SJCRH30 (cell line): ENCODE measurements at regions not wholly inside any gene's neighbourhood (a gene's known extent, or its start where the extent isn't known, plus 50 kb on each side); places are given as distances from the start of the nearest gene placed in this dataset.
A peak's percentile ranks its signal among the peaks of the same experiment; 100 is the strongest.

ENCODE experiments used
- DNase-seq, 2 experiments: peaks; one replicate each; pipeline ENCODE4 v3.0.0-alpha.2; 2015 to 2020
- H3K27ac ChIP-seq: fragments of 250-450 bp; sonication (Bioruptor Pico); 2 replicates; pipeline ENCODE4 v1.5.1; 2020; ENCODE audit warnings: mild to moderate bottlenecking, moderate library complexity
- H3K27me3 ChIP-seq: fragments of 250-450 bp; sonication (Bioruptor Pico); 2 replicates; pipeline ENCODE4 v1.5.1; 2020; ENCODE audit warnings: mild to moderate bottlenecking, moderate library complexity
- H3K36me3 ChIP-seq: fragments of 250-450 bp; sonication (Bioruptor Pico); 2 replicates; pipeline ENCODE4 v1.5.1; 2020; ENCODE audit warnings: mild to moderate bottlenecking, moderate library complexity
- H3K4me1 ChIP-seq: fragments of 250-450 bp; sonication (Bioruptor Pico); 2 replicates; pipeline ENCODE4 v1.5.1; 2020; ENCODE audit warnings: mild to moderate bottlenecking, moderate library complexity
- H3K4me3 ChIP-seq: fragments of 250-450 bp; sonication (Bioruptor Pico); 2 replicates; pipeline ENCODE4 v1.5.1; 2020; ENCODE audit warnings: mild to moderate bottlenecking, moderate library complexity
- H3K9me3 ChIP-seq: fragments of 250-450 bp; sonication (Bioruptor Pico); replicated peaks from 2 replicates; pipeline ENCODE4 v1.5.1; 2020; ENCODE audit warnings: mild to moderate bottlenecking, moderate library complexity

DNA sequence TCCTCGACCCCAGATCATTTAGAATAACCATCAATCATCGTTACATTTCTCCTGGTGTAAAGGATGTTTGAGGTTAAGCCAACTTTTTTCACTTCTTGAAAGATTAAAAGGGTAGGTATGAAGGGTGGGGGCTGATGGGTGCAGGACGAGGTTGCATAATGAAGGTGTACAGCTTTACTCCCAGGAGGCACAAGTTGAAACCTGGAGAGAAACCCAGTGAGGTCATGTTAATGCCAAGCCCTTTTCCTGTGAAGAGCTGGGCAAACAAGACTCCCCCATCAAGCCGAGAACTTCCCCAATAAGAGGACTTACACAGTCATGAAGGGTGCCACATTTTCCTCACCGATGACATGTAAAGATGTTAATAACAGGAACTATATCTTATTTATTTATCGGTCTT lies 84.3 kb downstream of the FZD10 start:
- H3K4me3 ChIP-seq, result no peak overlapping the region
- no peak overlapping the region for H3K27ac ChIP-seq
- H3K36me3 ChIP-seq, result no peaks in the 10 kb centered on the region
- no peaks in the 10 kb centered on the region for H3K27me3 ChIP-seq
- no peak for DNase-seq
- no peaks in the 10 kb centered on the region for H3K9me3 ChIP-seq
- no peaks in the 10 kb centered on the region for H3K4me1 ChIP-seq

DNA sequence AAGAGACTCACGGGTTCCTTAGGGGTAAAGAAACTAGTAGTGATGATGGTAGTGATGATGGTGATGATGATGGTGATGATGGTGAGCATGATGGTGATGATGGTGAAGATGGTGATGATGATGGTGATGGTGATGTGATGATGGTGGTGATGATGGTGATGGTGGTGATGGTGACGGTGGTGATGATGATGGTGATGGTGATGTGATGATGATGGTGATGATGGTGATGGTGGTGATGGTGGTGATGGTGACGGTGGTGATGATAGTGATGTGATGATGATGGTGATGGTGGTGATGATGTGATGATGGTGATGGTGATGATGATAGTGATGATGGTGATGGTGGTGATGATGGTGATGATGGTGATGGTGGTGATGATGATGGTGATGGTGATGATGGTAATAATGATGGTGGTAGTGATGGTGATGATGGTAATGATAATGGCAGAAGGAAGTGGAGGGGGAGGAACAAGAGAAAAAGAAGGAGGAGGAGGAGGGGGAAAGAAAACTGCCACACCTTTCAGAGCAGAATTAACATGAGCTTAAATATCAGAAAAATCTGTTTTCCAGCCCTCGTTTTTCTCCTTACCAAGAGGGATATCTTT lies 85.5 kb downstream of the FZD10 start:
- no peaks in the 10 kb centered on the region for H3K36me3 ChIP-seq
- H3K4me1 ChIP-seq, result no peaks in the 10 kb centered on the region
- DNase-seq, result no peak

DNA sequence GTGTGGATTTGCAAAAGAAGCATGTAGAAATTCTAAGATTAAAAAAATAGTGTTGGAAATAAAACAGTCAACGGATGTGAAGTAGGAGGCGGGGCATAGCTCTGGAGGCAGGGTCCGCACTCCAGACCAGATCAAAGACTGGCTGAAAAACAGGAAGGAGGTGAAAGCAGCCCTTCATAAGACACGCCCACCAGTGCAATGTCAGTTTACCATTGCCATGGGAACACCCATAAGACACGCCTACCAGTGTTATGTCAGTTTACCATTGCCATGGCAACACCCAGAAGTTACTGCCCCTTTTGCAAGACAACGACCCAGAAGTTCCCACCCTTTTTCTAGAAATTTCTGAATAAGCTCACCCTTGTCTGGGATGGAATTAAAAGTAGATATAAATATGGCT lies 87.1 kb downstream of the FZD10 start:
- Histone ChIP-seq H3K4me3 (no peak overlapping the region), H3K27ac (no peak overlapping the region), H3K9me3 (no peaks in the 10 kb centered on the region), H3K4me1 (no peaks in the 10 kb centered on the region), H3K27me3 (no peaks in the 10 kb centered on the region), H3K36me3 (no peaks in the 10 kb centered on the region)
- DNase-seq, result no peak

More for the DNA sequence above, 85.5 kb downstream of the FZD10 start:
- H3K27ac ChIP-seq, result no peak overlapping the region
- no peaks in the 10 kb centered on the region for H3K9me3 ChIP-seq
- no peaks in the 10 kb centered on the region for H3K27me3 ChIP-seq
- no peak overlapping the region for H3K4me3 ChIP-seq

DNA sequence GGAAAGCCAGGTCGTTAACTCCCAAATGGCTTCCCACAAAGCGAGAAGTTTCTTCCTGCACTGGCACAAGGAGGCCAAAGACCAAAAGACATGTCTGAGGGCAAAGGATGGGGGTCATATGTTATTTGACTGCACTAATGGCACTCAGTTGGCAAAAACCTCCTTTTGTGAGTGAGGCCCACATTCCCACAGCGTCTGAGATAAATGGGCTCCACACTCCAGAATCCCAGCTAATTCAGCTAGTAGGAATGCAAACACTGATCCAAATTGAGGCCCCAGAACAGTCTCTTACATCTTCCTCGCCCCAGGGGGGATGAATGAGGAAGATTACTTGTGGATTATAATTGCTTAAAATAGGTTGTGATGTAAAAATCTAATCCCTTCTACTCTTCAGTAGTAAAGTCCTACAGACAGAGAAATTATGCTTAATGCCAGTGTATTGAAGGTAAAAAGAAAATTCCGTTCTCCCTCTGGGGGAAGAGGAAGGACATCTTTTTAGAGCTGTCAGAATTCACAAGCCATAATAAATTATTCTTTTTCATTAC lies 86.4 kb upstream of the PIWIL1 start:
- DNase-seq, result no peak
- Histone ChIP-seq H3K36me3 (no peaks in the 10 kb centered on the region), H3K4me3 (no peak overlapping the region), H3K4me1 (no peaks in the 10 kb centered on the region), H3K9me3 (no peaks in the 10 kb centered on the region), H3K27ac (no peak overlapping the region), H3K27me3 (no peaks in the 10 kb centered on the region)

DNA sequence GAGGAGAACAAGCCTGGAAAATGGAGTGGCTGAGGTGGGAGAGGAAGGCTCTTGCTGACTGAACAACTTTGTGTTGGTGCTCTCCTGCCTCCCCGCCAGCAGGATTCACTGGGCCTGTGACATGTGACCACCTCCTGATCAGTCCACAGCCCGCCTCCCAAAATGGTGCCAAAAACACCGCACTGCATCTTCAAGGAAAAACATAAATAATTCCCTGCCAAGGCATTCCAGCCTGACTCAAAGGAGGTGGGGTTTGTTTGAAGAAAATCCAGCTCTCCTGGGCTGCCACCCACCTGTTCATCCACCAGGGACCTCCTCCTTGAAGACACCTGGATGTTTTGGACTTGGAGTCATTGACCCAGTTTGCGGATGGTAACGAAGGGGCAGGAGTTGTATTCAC lies 83.8 kb upstream of the PIWIL1 start:
- no peaks in the 10 kb centered on the region for H3K9me3 ChIP-seq
- no peak for DNase-seq
- no peaks in the 10 kb centered on the region for H3K36me3 ChIP-seq
- no peak overlapping the region for H3K4me3 ChIP-seq
- H3K27me3 ChIP-seq, result no peaks in the 10 kb centered on the region
- no peak overlapping the region for H3K27ac ChIP-seq
- no peaks in the 10 kb centered on the region for H3K4me1 ChIP-seq

DNA sequence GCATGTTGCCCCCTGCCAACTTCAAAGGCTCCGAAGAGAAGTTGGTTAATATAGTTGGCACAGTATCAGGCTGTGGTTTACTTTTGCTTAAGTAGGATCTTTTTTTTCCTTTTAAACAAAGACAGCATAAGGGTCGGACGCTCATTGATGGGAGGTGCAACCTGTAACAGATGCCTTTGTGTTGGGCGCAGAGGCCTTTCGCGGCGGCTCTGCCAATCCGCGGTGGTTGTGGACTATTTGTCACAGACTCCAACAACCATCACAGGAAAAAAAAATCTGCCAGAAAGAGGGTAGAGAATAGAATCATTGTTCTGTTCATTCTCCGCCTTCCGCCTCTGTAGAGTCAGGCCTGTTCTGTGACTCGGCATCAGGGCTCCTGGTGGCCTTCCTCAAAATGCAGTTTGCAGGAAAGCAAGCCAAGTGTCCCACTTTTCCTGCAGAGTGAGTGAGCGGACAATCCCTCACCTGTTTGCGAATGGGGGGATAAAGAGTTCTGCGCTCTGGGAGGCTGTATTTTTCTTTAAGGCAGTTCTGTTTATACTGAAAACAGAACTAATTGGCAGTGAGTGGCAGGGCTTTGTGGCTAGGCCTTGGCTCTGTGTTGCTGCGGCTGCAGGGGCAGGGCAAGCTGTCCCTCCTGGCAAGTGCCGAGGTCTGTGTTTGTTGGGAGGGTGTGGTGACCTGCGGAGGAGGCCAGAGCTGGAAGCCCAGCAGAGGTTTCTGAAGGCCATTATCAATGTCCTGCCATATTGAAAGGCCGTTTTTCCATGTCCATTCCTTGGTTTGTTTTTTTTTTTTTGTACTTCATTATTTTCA lies 83.0 kb upstream of the PIWIL1 start:
- DNase-seq, result no peak
- no peaks in the 10 kb centered on the region for H3K9me3 ChIP-seq
- no peaks in the 10 kb centered on the region for H3K27me3 ChIP-seq
- H3K4me3 ChIP-seq, result no peak overlapping the region
- no peaks in the 10 kb centered on the region for H3K4me1 ChIP-seq
- H3K36me3 ChIP-seq, result no peaks in the 10 kb centered on the region
- no peak overlapping the region for H3K27ac ChIP-seq

DNA sequence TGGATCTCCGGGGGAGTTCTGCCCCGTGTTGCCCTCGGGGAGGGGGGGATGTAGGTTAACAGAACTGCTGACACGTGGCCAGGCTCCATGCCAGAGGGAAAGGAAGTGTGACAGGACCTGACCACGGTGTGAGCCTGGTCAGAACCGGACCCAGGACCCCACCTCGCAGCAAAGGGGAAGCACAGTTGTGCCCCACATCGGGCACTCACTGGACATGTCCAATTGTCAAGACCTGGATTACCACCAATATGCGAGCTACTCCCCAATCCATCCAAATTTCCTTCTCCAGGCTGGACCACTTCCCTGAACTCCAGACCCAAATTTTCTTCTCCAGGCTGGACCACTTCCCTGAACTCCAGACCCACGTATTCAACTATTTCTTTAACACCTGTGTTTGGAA lies 78.8 kb upstream of the PIWIL1 start:
- H3K27ac ChIP-seq, result no peak overlapping the region
- H3K36me3 ChIP-seq, result no peaks in the 10 kb centered on the region
- no peak for DNase-seq
- no peak overlapping the region for H3K4me3 ChIP-seq
- H3K9me3 ChIP-seq, result no peaks in the 10 kb centered on the region
- no peaks in the 10 kb centered on the region for H3K27me3 ChIP-seq
- H3K4me1 ChIP-seq, result no peaks in the 10 kb centered on the region

DNA sequence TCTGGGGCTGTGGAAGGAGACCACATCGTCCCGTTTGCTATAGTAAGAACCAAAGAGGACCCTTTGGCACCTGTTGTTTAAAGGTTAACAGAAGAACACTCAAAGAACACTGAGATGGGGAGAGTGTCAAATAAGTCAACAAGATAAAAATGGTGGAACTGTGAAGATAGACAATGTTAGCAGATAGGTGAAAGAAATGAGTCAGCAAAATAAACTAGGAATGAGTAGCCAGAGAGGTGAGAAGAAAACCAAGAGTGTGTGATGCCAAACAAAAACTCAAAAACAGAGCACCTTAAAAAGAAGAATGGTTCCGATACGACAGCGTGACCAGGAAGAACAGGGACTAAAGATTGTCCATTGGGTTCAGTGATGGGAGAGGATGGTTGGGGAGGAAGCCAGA lies 74.7 kb upstream of the PIWIL1 start:
- Histone ChIP-seq H3K9me3 (no peaks in the 10 kb centered on the region), H3K36me3 (no peaks in the 10 kb centered on the region), H3K4me3 (no peak overlapping the region), H3K27ac (no peak overlapping the region), H3K27me3 (no peaks in the 10 kb centered on the region), H3K4me1 (no peaks in the 10 kb centered on the region)
- DNase-seq, result no peak

DNA sequence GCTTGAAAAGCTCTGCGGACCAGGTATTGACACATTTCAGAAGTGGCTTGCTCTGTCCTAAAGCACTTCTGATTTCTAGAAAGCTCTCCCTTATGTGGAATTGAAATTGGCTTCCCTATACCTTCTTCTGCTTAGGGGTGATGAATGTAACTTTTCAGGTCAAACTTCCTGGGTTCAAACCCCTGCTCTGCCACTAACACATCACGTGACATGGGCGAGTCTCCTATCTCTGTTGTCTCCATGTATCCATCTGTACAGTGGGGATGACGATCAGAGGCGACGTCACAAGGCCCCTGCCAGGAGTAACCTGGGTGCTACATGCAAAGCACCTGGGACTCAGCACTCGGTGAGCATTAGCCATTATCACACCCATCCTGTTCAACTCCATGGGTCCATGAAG lies 73.7 kb upstream of the PIWIL1 start:
- H3K4me1 ChIP-seq, result no peaks in the 10 kb centered on the region
- H3K36me3 ChIP-seq, result no peaks in the 10 kb centered on the region
- no peak overlapping the region for H3K27ac ChIP-seq
- DNase-seq, result no peak
- H3K27me3 ChIP-seq, result no peaks in the 10 kb centered on the region
- H3K9me3 ChIP-seq, result no peaks in the 10 kb centered on the region
- no peak overlapping the region for H3K4me3 ChIP-seq

DNA sequence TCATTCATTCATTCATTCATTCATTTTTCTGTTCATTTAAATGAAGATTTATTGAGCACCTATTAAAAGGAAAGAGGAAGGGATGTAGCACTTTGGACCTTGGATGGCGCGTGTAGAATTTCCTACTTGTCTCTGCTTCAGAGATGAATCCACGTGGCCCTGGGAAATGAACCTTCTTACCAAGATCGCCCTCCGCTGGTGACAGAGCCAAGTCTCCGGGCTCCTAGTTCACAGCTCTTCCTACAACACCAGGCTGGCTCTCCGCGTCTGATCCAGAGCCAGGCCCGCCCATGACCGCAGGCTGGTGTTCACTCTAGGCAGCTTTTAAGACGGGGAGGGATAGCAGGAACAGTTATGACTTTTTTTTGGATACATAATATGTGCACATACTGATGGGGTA lies 70.9 kb upstream of the PIWIL1 start:
- H3K4me1 ChIP-seq, result no peaks in the 10 kb centered on the region
- no peak for DNase-seq

DNA sequence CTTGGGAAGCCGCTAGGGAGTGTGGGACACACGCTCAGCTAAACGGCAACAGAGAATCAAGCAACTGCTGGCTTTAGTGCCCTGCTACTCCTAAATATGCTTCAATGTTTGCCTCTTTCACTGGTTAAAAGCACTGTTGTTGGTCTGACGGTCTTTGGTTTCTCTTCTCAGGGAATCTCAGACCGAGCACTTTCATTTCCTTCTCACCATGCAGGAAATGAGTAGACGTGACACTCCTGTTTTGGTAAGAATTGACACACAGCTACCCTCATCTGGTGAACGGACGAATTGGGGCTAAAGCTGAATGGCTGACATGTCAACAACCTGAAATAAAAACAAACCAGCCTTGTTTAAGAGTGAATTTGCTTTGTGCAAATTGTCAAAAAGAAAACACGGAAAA lies 57.5 kb upstream of the PIWIL1 start:
- Histone ChIP-seq H3K36me3 (no peaks in the 10 kb centered on the region), H3K9me3 (no peaks in the 10 kb centered on the region), H3K4me1 (no peaks in the 10 kb centered on the region), H3K27me3 (no peaks in the 10 kb centered on the region), H3K27ac (no peak overlapping the region), H3K4me3 (no peak overlapping the region)
- DNase-seq, result no peak

More for the DNA sequence above, 70.9 kb upstream of the PIWIL1 start:
- H3K27me3 ChIP-seq, result no peaks in the 10 kb centered on the region
- H3K27ac ChIP-seq, result no peak overlapping the region
- no peak overlapping the region for H3K4me3 ChIP-seq
- no peaks in the 10 kb centered on the region for H3K9me3 ChIP-seq
- H3K36me3 ChIP-seq, result no peaks in the 10 kb centered on the region

DNA sequence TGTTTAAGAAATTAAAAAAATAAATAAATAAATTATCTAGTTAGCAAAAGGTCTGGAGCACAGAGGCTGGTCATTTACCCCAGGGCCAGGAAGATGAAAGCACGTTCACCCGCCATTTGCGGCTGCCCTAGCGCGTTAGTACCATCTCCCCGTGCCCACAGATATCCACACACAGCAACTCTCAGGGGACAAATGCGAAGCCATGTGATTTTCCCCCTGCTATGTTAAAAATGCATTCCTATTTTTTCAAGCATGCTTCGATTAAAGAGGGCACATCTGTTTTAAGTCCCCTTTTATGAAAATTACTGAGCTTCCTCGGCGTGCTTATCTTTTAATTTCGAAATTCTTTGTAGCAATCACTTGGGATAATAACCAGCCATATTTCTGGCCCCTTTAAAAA lies 56.9 kb upstream of the PIWIL1 start:
- DNase-seq, result no peak

DNA sequence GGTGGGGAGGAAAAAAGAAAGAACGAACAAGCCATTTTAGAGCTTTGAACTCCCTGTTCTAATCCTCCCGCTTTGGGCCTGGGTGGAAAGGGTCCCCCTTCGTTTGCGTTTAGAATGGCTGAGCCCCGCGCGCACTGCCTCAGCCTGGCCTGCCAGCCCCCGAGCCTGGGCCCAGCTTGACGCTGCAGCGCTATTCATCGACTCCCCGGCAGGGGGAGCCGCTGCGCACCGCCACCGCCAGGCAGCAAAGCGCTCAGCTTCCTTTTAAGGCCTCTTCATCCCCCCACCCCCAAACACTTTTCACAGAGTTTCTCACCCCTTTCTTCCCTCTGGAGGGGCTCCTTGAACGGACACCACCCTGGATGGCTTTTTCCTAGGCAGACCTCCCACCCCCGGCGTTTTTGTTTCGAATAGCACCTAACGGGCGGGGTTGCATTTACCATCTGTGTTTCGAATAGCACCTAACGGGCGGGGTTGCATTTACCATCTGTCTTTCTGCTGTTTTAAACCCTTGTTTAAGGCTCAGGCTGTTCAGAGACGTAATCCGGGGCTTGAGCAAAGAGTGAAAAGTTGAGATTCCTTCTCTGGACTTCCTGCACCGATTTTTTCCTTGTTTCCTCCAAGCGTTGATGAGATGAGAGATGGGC lies 56.4 kb upstream of the PIWIL1 start:
- Histone ChIP-seq H3K4me1 (no peaks in the 10 kb centered on the region), H3K27ac (no peak overlapping the region)
- DNase-seq, result peak in 1 of 2 experiments; percentile 1

More for the DNA sequence above, 56.9 kb upstream of the PIWIL1 start:
- no peaks in the 10 kb centered on the region for H3K27me3 ChIP-seq
- H3K4me1 ChIP-seq, result no peaks in the 10 kb centered on the region
- no peaks in the 10 kb centered on the region for H3K36me3 ChIP-seq
- no peak overlapping the region for H3K4me3 ChIP-seq
- H3K9me3 ChIP-seq, result no peaks in the 10 kb centered on the region
- H3K27ac ChIP-seq, result no peak overlapping the region

DNA sequence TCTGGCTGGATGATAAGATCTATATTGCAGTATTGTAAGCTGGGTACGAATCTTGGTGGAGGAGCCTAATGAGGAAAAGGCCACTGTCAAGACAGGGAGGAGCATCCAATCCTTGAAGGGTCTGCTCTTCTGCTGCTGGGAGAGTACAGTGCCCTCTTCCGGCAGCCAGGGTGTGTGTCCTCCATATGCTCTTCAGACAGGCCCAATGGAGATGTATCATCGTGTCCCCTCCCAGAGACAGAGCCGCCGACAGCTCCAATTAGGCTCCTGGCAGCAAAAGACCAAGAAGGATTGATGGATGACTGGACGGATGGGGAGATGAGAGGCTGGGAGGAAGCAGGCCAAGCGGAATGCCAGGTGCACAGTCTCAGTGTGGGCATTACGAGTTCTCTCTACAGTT lies 51.6 kb upstream of the PIWIL1 start:
- DNase-seq, result peak in 1 of 2 experiments; percentile 6
- no peak overlapping the region for H3K27ac ChIP-seq
- H3K4me1 ChIP-seq, result no peaks in the 10 kb centered on the region
- no peaks in the 10 kb centered on the region for H3K36me3 ChIP-seq
- no peaks in the 10 kb centered on the region for H3K9me3 ChIP-seq
- H3K27me3 ChIP-seq, result no peaks in the 10 kb centered on the region
- no peak overlapping the region for H3K4me3 ChIP-seq

More for the DNA sequence above, 56.4 kb upstream of the PIWIL1 start:
- Histone ChIP-seq H3K27me3 (no peaks in the 10 kb centered on the region), H3K9me3 (no peaks in the 10 kb centered on the region), H3K36me3 (no peaks in the 10 kb centered on the region), H3K4me3 (no peak overlapping the region)

DNA sequence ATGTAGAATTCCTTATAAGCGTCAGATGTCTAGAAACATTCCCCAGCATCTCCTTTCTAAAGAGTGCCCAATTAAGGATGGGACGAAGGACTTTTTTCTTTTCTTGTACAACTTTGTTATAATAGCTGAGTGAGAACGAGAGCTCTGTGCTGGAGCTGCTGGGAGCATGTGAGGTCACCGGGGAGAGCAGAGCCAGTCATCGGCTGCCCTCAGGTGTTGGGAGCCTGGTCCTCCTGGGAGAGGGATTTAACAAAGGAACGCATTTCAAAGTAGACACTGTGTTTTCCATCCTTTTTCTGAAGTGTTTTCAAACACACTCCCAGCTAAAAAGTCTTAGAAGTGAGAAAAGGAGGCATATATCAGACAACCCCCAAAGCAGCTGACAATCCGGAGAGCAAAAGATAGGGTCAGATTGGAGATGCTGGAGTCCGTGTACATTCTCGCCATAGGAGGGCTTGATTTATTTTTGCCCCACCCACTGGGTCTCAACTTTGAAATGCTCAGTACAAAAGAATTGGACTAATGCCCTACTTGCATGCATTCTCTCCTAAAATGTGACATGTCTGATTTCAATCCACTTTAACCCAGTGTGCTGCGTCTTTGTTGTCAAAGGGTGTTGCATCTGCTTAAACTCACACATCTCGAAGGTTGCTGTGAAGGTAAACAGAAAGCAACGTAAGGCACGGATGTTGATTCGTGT lies 50.8 kb upstream of the PIWIL1 start:
- Histone ChIP-seq H3K36me3 (no peaks in the 10 kb centered on the region), H3K27ac (no peak overlapping the region), H3K9me3 (no peaks in the 10 kb centered on the region), H3K27me3 (no peaks in the 10 kb centered on the region), H3K4me1 (no peaks in the 10 kb centered on the region), H3K4me3 (no peak overlapping the region)
- no peak for DNase-seq
